Upper lobe of left lung (tissue), 6 donors: ENCODE measurements at regions not wholly inside any gene's neighbourhood (a gene's known extent, or its start where the extent isn't known, plus 50 kb on each side); places are given as distances from the start of the nearest gene placed in this dataset.

Source experiments
- ATAC-seq, 2 donors: fragments of 200-7000 bp; cut with Tn5 transposase; one replicate each; pipeline ENCODE4 v1.9.1; 2022; ENCODE audit warnings: mild to moderate bottlenecking in 2 of 2, moderate library complexity in 2 of 2; ENCODE audit not compliant: low FRiP score in 2 of 2
- DNase-seq, 2 donors: peaks; one replicate each; pipeline ENCODE4 v3.0.0-alpha.2; 2019 to 2020
- H3K27ac ChIP-seq, 4 donors: fragments of 200-600 bp; sonication (generic); one replicate each; pipeline ENCODE4 v1.5.1; 2016 to 2019
- H3K27me3 ChIP-seq, 4 donors: fragments of 200-600 bp; sonication (generic); one replicate each; pipeline ENCODE4 v1.5.1; 2017 to 2019
- H3K36me3 ChIP-seq, 4 donors: fragments of 200-600 bp; sonication (generic); one replicate each; pipeline ENCODE4 v1.5.1; 2016 to 2019
- H3K4me1 ChIP-seq, 4 donors: fragments of 200-600 bp; sonication (generic); one replicate each; pipeline ENCODE4 v1.5.1; 2018 to 2019
- H3K4me3 ChIP-seq, 4 donors: fragments of 200-600 bp; sonication (generic); one replicate each; pipeline ENCODE4 v1.5.1; 2017 to 2019; ENCODE audit warnings: mild to moderate bottlenecking in 2 of 4, moderate library complexity in 1 of 4
- H3K9me3 ChIP-seq, 4 donors: fragments of 200-600 bp; sonication (generic); one replicate each; pipeline ENCODE4 v1.5.1; 2018 to 2019
- CTCF ChIP-seq, 6 experiments: fragments of 450-650 bp in 4 of 6; fragments of 200-600 bp in 2 of 6; sonication (generic) in 2 of 6; IDR thresholded peaks; one replicate each; pipeline ENCODE4 v1.5.1; 2016 to 2019; ENCODE audit warnings: antibody characterized with exemption in 6 of 6
- EP300 ChIP-seq, 4 donors: sonication (generic); formaldehyde crosslinking; IDR thresholded peaks; one replicate each; pipeline ENCODE4 v1.5.1; 2017; ENCODE audit warnings: antibody characterized with exemption in 4 of 4, control low read depth in 2 of 4
- POLR2A ChIP-seq, 4 donors: fragments of 450-650 bp; IDR thresholded peaks; one replicate each; pipeline ENCODE4 v1.5.1; 2016 to 2017; ENCODE audit warnings: antibody characterized with exemption in 4 of 4, mild to moderate bottlenecking in 2 of 4
- POLR2AphosphoS5 ChIP-seq, 2 donors: sonication (generic); formaldehyde crosslinking; IDR thresholded peaks; one replicate each; pipeline ENCODE4 v1.5.1; 2017; ENCODE audit warnings: antibody characterized with exemption in 2 of 2
- WGBS, 2 donors: methylation state at CpG; one replicate each; pipeline ENCODE4 v1.1.5; 2017 to 2018; 5-methylcytosine and 5-hydroxymethylcytosine counted together
- donor health status: DM: no; HTN: no; CAD: no; lungs with moderate emphysema.
- donor health status: DM: no; HTN: yes; CAD: no; lungs with severe emphysema.

- no peak for TF ChIP-seq CTCF (IDR thresholded peaks at IDR 0.05)
- TF ChIP-seq POLR2A (IDR thresholded peaks at IDR 0.05): no peak
- TF ChIP-seq POLR2AphosphoS5 (IDR thresholded peaks at IDR 0.05): no peak
- TF ChIP-seq EP300 (IDR thresholded peaks at IDR 0.05): no peak
- WGBS, 2 donors: 71 to 83% methylated on average over 1 to 3 of the region's 3 CpGs
Measured at GRCh38 chr7:45366475-45366874, 207.7 kb upstream of the ADCY1 start.

GRCh38 chr7:45367026-45367425 is 207.1 kb upstream of the ADCY1 start:
- Histone ChIP-seq H3K27me3 (no peaks in the 10 kb centered on the region), H3K4me3 (no peak overlapping the region), H3K4me1 (no peaks in the 10 kb centered on the region), H3K36me3 (no peaks in the 10 kb centered on the region), H3K9me3 (no peaks in the 10 kb centered on the region), H3K27ac (no peak overlapping the region)
- no peak for DNase-seq
- no peak for ATAC-seq
- no peak for TF ChIP-seq POLR2AphosphoS5 (IDR thresholded peaks at IDR 0.05)
- no peak for TF ChIP-seq CTCF (IDR thresholded peaks at IDR 0.05)
- no peak for TF ChIP-seq EP300 (IDR thresholded peaks at IDR 0.05)
- no peak for TF ChIP-seq POLR2A (IDR thresholded peaks at IDR 0.05)
- WGBS, 2 donors: 64 to 72% methylated on average over 5 of the region's 5 CpGs

More at GRCh38 chr7:45366475-45366874, 207.7 kb upstream of the ADCY1 start:
- no peaks in the 10 kb centered on the region for H3K9me3 ChIP-seq
- no peaks in the 10 kb centered on the region for H3K4me1 ChIP-seq
- no peaks in the 10 kb centered on the region for H3K27me3 ChIP-seq
- no peak for DNase-seq
- H3K36me3 ChIP-seq: no peaks in the 10 kb centered on the region
- no peak for ATAC-seq
- no peak overlapping the region for H3K4me3 ChIP-seq
- H3K27ac ChIP-seq: no peak overlapping the region

- no peaks in the 10 kb centered on the region for H3K27me3 ChIP-seq
- no peaks in the 10 kb centered on the region for H3K36me3 ChIP-seq
- H3K9me3 ChIP-seq: no peaks in the 10 kb centered on the region
- no peak for DNase-seq
- no peak overlapping the region for H3K27ac ChIP-seq
- no peak for ATAC-seq
- H3K4me3 ChIP-seq: no peak overlapping the region
- no peak for TF ChIP-seq POLR2A (IDR thresholded peaks at IDR 0.05)
- TF ChIP-seq EP300 (IDR thresholded peaks at IDR 0.05): no peak
- TF ChIP-seq POLR2AphosphoS5 (IDR thresholded peaks at IDR 0.05): no peak
- no peak for TF ChIP-seq CTCF (IDR thresholded peaks at IDR 0.05)
- H3K4me1 ChIP-seq: no peaks in the 10 kb centered on the region
Measured at GRCh38 chr7:45368129-45368807, 205.9 kb upstream of the ADCY1 start.

GRCh38 chr7:45384499-45384898 is 189.7 kb upstream of the ADCY1 start:
- no peak overlapping the region for H3K4me3 ChIP-seq
- TF ChIP-seq EP300 (IDR thresholded peaks at IDR 0.05): no peak
- TF ChIP-seq POLR2AphosphoS5 (IDR thresholded peaks at IDR 0.05): no peak
- TF ChIP-seq POLR2A (IDR thresholded peaks at IDR 0.05): no peak
- TF ChIP-seq CTCF (IDR thresholded peaks at IDR 0.05): no peak
- H3K4me1 ChIP-seq: no peaks in the 10 kb centered on the region
- DNase-seq (no peak), ATAC-seq (no peak)
- H3K27me3 ChIP-seq: no peaks in the 10 kb centered on the region
- no peak overlapping the region for H3K27ac ChIP-seq
- no peaks in the 10 kb centered on the region for H3K36me3 ChIP-seq
- 86 to 89% methylated on average over 4 of the region's 4 CpGs for WGBS, 2 donors
- peaks cover 0 to 3% (median 0%) of the 10 kb centered on the region in 4 donors for H3K9me3 ChIP-seq

GRCh38 chr7:45387837-45388236 is 186.3 kb upstream of the ADCY1 start:
- Histone ChIP-seq H3K9me3 (peaks cover 0 to 2% (median 0%) of the 10 kb centered on the region in 4 donors), H3K27ac (no peak overlapping the region), H3K36me3 (no peaks in the 10 kb centered on the region), H3K4me3 (no peak overlapping the region), H3K27me3 (no peaks in the 10 kb centered on the region), H3K4me1 (no peaks in the 10 kb centered on the region)
- DNase-seq (no peak), ATAC-seq (peak in 1 of 2 donors; percentile 28)
- WGBS, 2 donors: 20 to 72% methylated on average over 1 to 4 of the region's 4 CpGs
- TF ChIP-seq EP300 (IDR thresholded peaks at IDR 0.05) (no peak), CTCF (IDR thresholded peaks at IDR 0.05) (no peak), POLR2AphosphoS5 (IDR thresholded peaks at IDR 0.05) (no peak), POLR2A (IDR thresholded peaks at IDR 0.05) (no peak)
